Stomach (tissue), 8 donors: ENCODE measurements at regions not wholly inside any gene's neighbourhood (a gene's known extent, or its start where the extent isn't known, plus 50 kb on each side); places are given as distances from the start of the nearest gene placed in this dataset.

ENCODE experiments used
- DNase-seq, 2 donors: peaks; one replicate each; pipeline versions ENCODE4 v3.0.0 to v3.0.0-alpha.2; 2013 to 2019
- H3K27ac ChIP-seq, 5 donors: fragments of 200-600 bp in 4 of 5; sonication (generic) in 4 of 5; one replicate each; pipeline ENCODE4 v1.5.1; 2013 to 2019; ENCODE audit warnings: mild to moderate bottlenecking in 1 of 5, moderate library complexity in 1 of 5
- H3K27me3 ChIP-seq, 3 donors: fragments of 200-600 bp; sonication (generic); one replicate each; pipeline ENCODE4 v1.5.1; 2017 to 2019; ENCODE audit warnings: mixed run types in 1 of 3
- H3K36me3 ChIP-seq, 4 donors: fragments of 200-600 bp; sonication (generic); 1 replicate in 3 of 4; 2 replicates in 1 of 4; pipeline ENCODE4 v1.5.1; 2016 to 2019
- H3K4me1 ChIP-seq, 4 donors: fragments of 200-600 bp; sonication (generic); one replicate each; pipeline ENCODE4 v1.5.1; 2016 to 2019
- H3K4me3 ChIP-seq, 4 donors: fragments of 200-600 bp; sonication (generic) in 3 of 4; one replicate each; pipeline ENCODE4 v1.5.1; 2016 to 2019; ENCODE audit warnings: mild to moderate bottlenecking in 1 of 4
- H3K9me3 ChIP-seq, 4 donors: fragments of 200-600 bp; sonication (generic); one replicate each; pipeline ENCODE4 v1.5.1; 2016 to 2019
- CTCF ChIP-seq, 7 experiments: fragments of 450-650 bp in 4 of 7; fragments of 200-600 bp in 3 of 7; sonication (generic) in 3 of 7; IDR thresholded peaks; one replicate each; pipeline ENCODE4 v1.5.1; 2016 to 2019; ENCODE audit warnings: antibody characterized with exemption in 7 of 7, control low read depth in 2 of 7, mild to moderate bottlenecking in 1 of 7
- EP300 ChIP-seq: sonication (generic); formaldehyde crosslinking; IDR thresholded peaks from one replicate; pipeline ENCODE4 v1.6.1; 2017; ENCODE audit warnings: antibody characterized with exemption
- POLR2A ChIP-seq, 4 donors: fragments of 450-650 bp; IDR thresholded peaks; one replicate each; pipeline ENCODE4 v1.6.1; 2016; ENCODE audit warnings: antibody characterized with exemption in 4 of 4, control low read depth in 2 of 4, mild to moderate bottlenecking in 1 of 4, moderate library complexity in 1 of 4
- POLR2AphosphoS5 ChIP-seq, 3 donors: sonication (generic); formaldehyde crosslinking; IDR thresholded peaks; one replicate each; pipeline ENCODE4 v1.6.1; 2016; ENCODE audit warnings: antibody characterized with exemption in 3 of 3
- WGBS, 5 donors: extraction: QIAGEN DNeasy Blood & Tissue Kit in 3 of 5; methylation state at CpG; one replicate each; pipeline versions ENCODE4 v1.1.5 to v1.1.7; 2013 to 2018; 5-methylcytosine and 5-hydroxymethylcytosine counted together
- intact Hi-C: fragments of 100-400 bp; cut with DNase I; formaldehyde crosslinking; loops from one replicate; pipeline ENCODE4 v1.15.1; 2023; ENCODE audit warnings: low total_unique reads
- donor health status: healthy with polysubstance abuse.
- donor health status: Bipolar disorder and iron deficiency.
- donor health status: healthy.

DNA sequence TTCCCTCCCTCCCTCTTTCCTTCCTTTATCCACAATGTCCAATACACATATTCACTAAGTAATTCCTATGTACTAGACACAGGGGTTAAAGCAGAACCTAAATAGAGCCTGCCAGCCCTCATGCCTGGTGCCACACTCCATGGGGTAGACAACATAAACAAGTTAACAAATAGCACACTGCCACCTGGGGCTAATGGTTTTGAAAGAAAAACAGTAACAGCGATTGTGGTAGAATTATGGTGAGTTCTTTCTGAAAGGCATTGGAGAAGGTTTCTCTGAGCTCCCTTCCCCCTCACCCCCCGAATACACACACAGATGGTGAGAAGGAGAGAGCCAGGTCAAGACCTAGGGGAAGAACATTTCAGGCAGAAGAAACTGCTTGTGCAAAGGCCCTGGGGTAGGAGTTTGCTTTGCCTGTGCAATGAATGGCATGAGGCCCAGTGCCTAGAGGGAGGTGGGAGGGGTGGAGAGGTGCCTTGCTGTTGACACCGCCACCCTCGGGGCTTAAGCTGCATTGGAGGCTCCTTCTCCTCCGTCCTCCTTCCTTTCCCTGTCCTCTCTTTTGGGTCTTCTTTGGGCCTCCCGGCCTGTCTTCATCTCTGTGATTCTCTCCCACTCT is 502.4 kb upstream of the SULF2 start:
- Histone ChIP-seq H3K27me3 (no peaks in the 10 kb centered on the region), H3K36me3 (no peaks in the 10 kb centered on the region), H3K9me3 (no peaks in the 10 kb centered on the region), H3K27ac (peak overlapping the region in 4 of 5 donors; percentile 18 to 67 (median 50)), H3K4me3 (no peak overlapping the region), H3K4me1 (peaks cover 18 to 33% (median 22%) of the 10 kb centered on the region in 4 donors)
- no peak for DNase-seq
- 84 to 90% (median 86%) methylated on average over 6 of the region's 6 CpGs for WGBS, 5 donors
- no peak for TF ChIP-seq POLR2AphosphoS5 (IDR thresholded peaks at IDR 0.05)
- no peak for TF ChIP-seq CTCF (IDR thresholded peaks at IDR 0.05)
- TF ChIP-seq POLR2A (IDR thresholded peaks at IDR 0.05), result no peak
- no peak for TF ChIP-seq EP300
- intact Hi-C loops, result no loop called here

DNA sequence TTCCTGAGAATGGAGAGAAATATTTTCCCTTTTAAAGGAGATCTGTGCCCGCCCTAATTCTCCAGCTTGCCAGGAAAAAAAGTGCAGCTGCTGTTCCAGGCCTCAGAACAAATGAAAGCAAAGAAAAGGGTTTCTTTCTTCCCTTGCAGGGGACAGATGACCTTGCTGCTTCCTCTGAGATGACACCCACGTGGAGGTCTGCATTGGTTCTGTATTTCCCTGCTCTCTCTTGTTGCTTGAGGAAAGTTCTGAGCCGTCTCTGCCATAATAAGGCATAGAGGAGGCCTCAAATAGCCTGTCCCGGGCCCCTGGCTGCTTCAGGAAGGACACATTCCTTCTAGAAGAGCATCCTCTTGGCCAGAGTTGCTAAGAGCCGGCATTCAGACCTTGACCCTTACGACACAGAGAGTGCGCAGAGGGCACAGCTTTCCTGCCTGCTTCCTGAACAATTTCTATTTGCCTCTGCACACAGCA is 501.8 kb upstream of the SULF2 start:
- WGBS, 5 donors, result 7 to 20% (median 18%) methylated on average over 7 of the region's 7 CpGs
- no peak overlapping the region for H3K4me3 ChIP-seq
- peak overlapping the region in 4 of 5 donors; percentile 18 to 67 (median 50) for H3K27ac ChIP-seq
- TF ChIP-seq POLR2A (IDR thresholded peaks at IDR 0.05) (no peak), EP300 (no peak), POLR2AphosphoS5 (IDR thresholded peaks at IDR 0.05) (no peak), CTCF (IDR thresholded peaks at IDR 0.05) (no peak)
- H3K27me3 ChIP-seq, result no peaks in the 10 kb centered on the region
- peaks cover 18 to 33% (median 22%) of the 10 kb centered on the region in 4 donors for H3K4me1 ChIP-seq
- peak in 1 of 2 donors; percentile 65 for DNase-seq
- intact Hi-C loops, result no loop called here
- H3K9me3 ChIP-seq, result no peaks in the 10 kb centered on the region
- no peaks in the 10 kb centered on the region for H3K36me3 ChIP-seq

- no peak overlapping the region for H3K4me3 ChIP-seq
- TF ChIP-seq EP300, result no peak
- TF ChIP-seq CTCF (IDR thresholded peaks at IDR 0.05), result no peak
- no peak for TF ChIP-seq POLR2A (IDR thresholded peaks at IDR 0.05)
- TF ChIP-seq POLR2AphosphoS5 (IDR thresholded peaks at IDR 0.05), result no peak
- no peak for DNase-seq
- peaks cover 18 to 33% (median 22%) of the 10 kb centered on the region in 4 donors for H3K4me1 ChIP-seq
- H3K27ac ChIP-seq, result peak overlapping the region in 4 of 5 donors; percentile 18 to 67 (median 50)
- intact Hi-C loops, result no loop called here
- H3K36me3 ChIP-seq, result no peaks in the 10 kb centered on the region
- 32 to 52% (median 39%) methylated on average over 1 of the region's 1 CpG for WGBS, 5 donors
- no peaks in the 10 kb centered on the region for H3K27me3 ChIP-seq
- no peaks in the 10 kb centered on the region for H3K9me3 ChIP-seq
Measured at GRCh38 chr20:48286601-48287000, 501.3 kb upstream of the SULF2 start.

DNA sequence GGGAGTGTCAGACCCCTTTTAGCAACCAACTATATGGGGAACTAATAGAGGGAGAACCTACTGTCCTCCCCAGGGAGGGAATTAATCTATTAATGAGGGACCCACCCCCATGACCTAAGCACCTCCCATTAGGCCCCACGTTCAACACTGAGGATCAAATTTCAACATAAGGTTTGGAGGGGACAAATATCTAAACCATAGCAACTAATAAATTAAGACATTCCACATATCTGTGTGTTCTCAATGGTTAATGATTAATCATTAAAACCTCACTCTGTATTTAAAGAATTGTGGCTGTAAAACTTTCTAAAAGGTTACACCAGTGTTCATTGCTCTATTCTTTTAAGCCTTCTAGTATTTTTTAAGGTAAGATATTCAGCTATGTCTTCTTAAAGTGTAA is 500.4 kb upstream of the SULF2 start:
- Histone ChIP-seq H3K4me3 (no peak overlapping the region), H3K36me3 (no peaks in the 10 kb centered on the region), H3K4me1 (peaks cover 18 to 33% (median 22%) of the 10 kb centered on the region in 4 donors), H3K9me3 (no peaks in the 10 kb centered on the region), H3K27me3 (no peaks in the 10 kb centered on the region), H3K27ac (peak overlapping the region; percentile 18 to 67 (median 56))
- 7 to 29% (median 15%) methylated on average over 1 of the region's 1 CpG for WGBS, 5 donors
- TF ChIP-seq POLR2A (IDR thresholded peaks at IDR 0.05) (no peak), POLR2AphosphoS5 (IDR thresholded peaks at IDR 0.05) (no peak), EP300 (no peak), CTCF (IDR thresholded peaks at IDR 0.05) (no peak)
- peak in 1 of 2 donors; percentile 62 for DNase-seq
- intact Hi-C loops, result no loop called here
